Endothelial cell of umbilical vein (primary cell): ENCODE measurements at regions not wholly inside any gene's neighbourhood (a gene's known extent, or its start where the extent isn't known, plus 50 kb on each side); places are given as distances from the start of the nearest gene placed in this dataset.

Source experiments
- POLR2AphosphoS5 ChIP-seq: IDR thresholded peaks from 2 replicates; pipeline ENCODE4 v1.6.1; 2012; ENCODE audit warnings: low read depth, mild to moderate bottlenecking, control low read depth, low read length, moderate library complexity; ENCODE audit not compliant: insufficient read depth
- TF ChIP-seq, protein P1 (sequence below), 2 donors: IDR thresholded peaks; 1 replicate in 1 of 2; 2 replicates in 1 of 2; pipeline ENCODE4 v1.5.1; 2011; ENCODE audit warnings: low read length in 2 of 2, mild to moderate bottlenecking in 2 of 2, moderate library complexity in 2 of 2, control low read depth in 1 of 2, inconsistent platforms in 1 of 2, low read depth in 1 of 2; ENCODE audit not compliant: insufficient read depth in 1 of 2; ENCODE audit errors: extremely low read depth in 1 of 2

DNA sequence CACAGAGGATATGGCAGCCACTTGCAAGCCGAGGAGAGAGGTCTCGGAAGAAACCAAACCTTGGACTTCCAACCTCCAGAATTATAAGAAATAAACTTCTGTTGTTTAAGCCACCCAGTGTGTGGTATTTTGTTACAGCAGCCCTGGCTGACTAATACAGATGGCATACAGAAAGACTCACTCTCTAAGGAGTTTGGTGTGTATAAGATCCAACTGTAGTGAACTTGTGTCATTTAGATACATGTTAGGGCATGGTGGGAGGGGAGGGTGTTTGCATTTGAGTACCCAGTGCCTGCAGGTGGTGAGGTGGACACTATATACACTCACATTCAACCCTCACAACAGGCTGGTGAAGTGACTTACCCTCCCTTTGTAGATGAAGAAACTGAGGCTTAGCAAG lies 233.2 kb upstream of the KLF3 start:
- TF ChIP-seq, protein P1, sequence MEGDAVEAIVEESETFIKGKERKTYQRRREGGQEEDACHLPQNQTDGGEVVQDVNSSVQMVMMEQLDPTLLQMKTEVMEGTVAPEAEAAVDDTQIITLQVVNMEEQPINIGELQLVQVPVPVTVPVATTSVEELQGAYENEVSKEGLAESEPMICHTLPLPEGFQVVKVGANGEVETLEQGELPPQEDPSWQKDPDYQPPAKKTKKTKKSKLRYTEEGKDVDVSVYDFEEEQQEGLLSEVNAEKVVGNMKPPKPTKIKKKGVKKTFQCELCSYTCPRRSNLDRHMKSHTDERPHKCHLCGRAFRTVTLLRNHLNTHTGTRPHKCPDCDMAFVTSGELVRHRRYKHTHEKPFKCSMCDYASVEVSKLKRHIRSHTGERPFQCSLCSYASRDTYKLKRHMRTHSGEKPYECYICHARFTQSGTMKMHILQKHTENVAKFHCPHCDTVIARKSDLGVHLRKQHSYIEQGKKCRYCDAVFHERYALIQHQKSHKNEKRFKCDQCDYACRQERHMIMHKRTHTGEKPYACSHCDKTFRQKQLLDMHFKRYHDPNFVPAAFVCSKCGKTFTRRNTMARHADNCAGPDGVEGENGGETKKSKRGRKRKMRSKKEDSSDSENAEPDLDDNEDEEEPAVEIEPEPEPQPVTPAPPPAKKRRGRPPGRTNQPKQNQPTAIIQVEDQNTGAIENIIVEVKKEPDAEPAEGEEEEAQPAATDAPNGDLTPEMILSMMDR (IDR thresholded peaks at IDR 0.05; ENCODE audit: extremely low read depth in 1 of 2, insufficient read depth in 1 of 2, low read depth in 1 of 2, low read length in 2 of 2): no peak
- TF ChIP-seq POLR2AphosphoS5: no peak
